ENCODE measurements at regions not wholly inside any gene's neighbourhood (a gene's known extent, or its start where the extent isn't known, plus 50 kb on each side); places are given as distances from the start of the nearest gene placed in this dataset.

DNA sequence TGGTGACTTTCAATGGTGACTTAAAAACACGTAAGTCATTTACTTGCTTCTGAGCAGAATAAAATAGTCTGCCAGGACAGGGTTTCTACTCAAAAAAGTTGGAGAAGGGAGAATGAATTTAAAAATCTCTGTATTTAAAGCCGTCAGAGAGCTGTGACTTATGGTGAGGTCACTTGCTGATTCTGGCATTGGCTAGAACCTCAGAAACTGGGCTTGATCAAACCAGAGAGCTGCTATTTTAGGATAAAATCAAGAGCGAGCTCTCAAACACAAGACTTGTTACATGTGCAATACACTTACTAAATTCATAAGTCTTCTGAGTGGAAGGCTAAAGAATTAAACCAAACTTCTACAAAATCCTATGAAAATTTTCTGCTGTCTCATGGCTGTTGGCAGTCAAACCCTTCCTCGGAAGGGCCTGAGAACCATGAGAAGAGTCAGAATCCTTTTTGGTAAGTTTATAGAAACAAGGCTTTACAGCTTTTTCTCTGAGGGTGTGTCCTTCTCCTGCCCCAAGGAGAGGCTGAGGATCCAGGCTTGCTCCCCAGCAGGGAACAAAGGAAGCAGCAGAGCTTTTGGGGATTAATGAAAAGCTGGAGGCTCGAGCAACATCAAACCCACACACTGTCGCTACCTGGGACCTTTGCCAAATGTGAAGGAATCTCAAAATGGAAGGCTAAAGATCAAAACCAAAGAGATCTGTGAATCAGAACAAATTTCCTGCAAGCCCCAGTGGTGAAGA lies 816.4 kb downstream of the SOCS6 start:
- Histone ChIP-seq H2AK5ac (ENCODE audit: low read length) (no peak overlapping the region), H3K36me3 (ENCODE audit: control insufficient read depth, insufficient read depth, low read length) (no peaks in the 10 kb centered on the region), H2BK5ac (ENCODE audit: low read length) (no peak overlapping the region), H3K4me2 (ENCODE audit: low read length) (no peak overlapping the region), H3K27me3 (ENCODE audit: insufficient read depth, low read length, poor library complexity) (no peaks in the 10 kb centered on the region), H2BK120ac (ENCODE audit: low read depth, low read length) (no peak overlapping the region), H4K8ac (ENCODE audit: low read depth, low read length) (no peak overlapping the region), H4K5ac (ENCODE audit: low read length) (no peak overlapping the region), H3K79me1 (ENCODE audit: low read length) (no peaks in the 10 kb centered on the region), H3K23ac (ENCODE audit: low read length) (no peak overlapping the region), H3K27ac (ENCODE audit: low read depth, low read length) (no peak overlapping the region), H3K4me1 (ENCODE audit: control insufficient read depth, low read depth, low read length) (no peaks in the 10 kb centered on the region), H3K79me2 (ENCODE audit: control insufficient read depth, insufficient read depth, low read length) (no peaks in the 10 kb centered on the region), H2BK15ac (replicated peaks; ENCODE audit: low read depth) (no peak overlapping the region), H3K4ac (ENCODE audit: low read depth, low read length) (no peak overlapping the region), H3K56ac (ENCODE audit: low read length) (no peak overlapping the region), H3K4me3 (ENCODE audit: low read length) (no peak overlapping the region), H3K18ac (ENCODE audit: low read length) (no peak overlapping the region), H3K9ac (ENCODE audit: low read length) (no peak overlapping the region)
- no CpG with 5 or more reads among the region's 6 CpGs for WGBS (ENCODE audit: extremely low coverage, insufficient coverage, low lambda C conversion rate)
- DNase-seq, result no peak

DNA sequence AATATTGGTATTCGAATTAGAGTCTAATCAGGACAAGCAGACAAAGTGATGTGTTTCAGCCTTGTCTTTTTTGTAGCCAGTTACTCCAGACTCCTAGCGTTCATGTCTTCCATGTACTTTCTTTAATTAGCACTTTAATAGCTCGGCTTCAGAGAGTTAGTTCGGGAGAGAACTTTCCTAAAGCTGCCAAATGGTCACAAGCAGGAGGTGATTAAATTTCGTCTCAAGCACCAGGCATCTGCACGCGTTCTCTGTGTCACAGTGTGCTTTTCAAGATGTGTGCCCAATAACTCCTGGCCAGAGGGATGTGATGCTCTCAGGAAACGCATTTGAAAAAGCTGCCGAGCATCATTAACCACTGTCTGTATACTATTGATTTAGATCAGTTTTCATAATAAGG lies 790.8 kb downstream of the SOCS6 start:
- H3K23ac ChIP-seq (ENCODE audit: low read length), result no peak overlapping the region
- H3K79me1 ChIP-seq (ENCODE audit: low read length), result no peaks in the 10 kb centered on the region
- H3K18ac ChIP-seq (ENCODE audit: low read length), result no peak overlapping the region
- no peaks in the 10 kb centered on the region for H3K4me1 ChIP-seq (ENCODE audit: control insufficient read depth, low read depth, low read length)
- no peak overlapping the region for H4K8ac ChIP-seq (ENCODE audit: low read depth, low read length)
- DNase-seq, result no peak
- no peak overlapping the region for H2AK5ac ChIP-seq (ENCODE audit: low read length)
- WGBS (ENCODE audit: extremely low coverage, insufficient coverage, low lambda C conversion rate), result no CpG with 5 or more reads among the region's 9 CpGs
- H2BK5ac ChIP-seq (ENCODE audit: low read length), result no peak overlapping the region
- no peak overlapping the region for H3K27ac ChIP-seq (ENCODE audit: low read depth, low read length)
- H3K4me2 ChIP-seq (ENCODE audit: low read length), result no peak overlapping the region
- no peak overlapping the region for H2BK120ac ChIP-seq (ENCODE audit: low read depth, low read length)
- no peak overlapping the region for H3K4ac ChIP-seq (ENCODE audit: low read depth, low read length)
- no peak overlapping the region for H3K4me3 ChIP-seq (ENCODE audit: low read length)
- H3K79me2 ChIP-seq (ENCODE audit: control insufficient read depth, insufficient read depth, low read length), result no peaks in the 10 kb centered on the region
- H2BK15ac ChIP-seq (replicated peaks; ENCODE audit: low read depth), result no peak overlapping the region
- H3K36me3 ChIP-seq (ENCODE audit: control insufficient read depth, insufficient read depth, low read length), result no peaks in the 10 kb centered on the region
- H3K9ac ChIP-seq (ENCODE audit: low read length), result no peak overlapping the region
- no peak overlapping the region for H4K5ac ChIP-seq (ENCODE audit: low read length)
- H3K27me3 ChIP-seq (ENCODE audit: insufficient read depth, low read length, poor library complexity), result no peaks in the 10 kb centered on the region
- no peak overlapping the region for H3K56ac ChIP-seq (ENCODE audit: low read length)

DNA sequence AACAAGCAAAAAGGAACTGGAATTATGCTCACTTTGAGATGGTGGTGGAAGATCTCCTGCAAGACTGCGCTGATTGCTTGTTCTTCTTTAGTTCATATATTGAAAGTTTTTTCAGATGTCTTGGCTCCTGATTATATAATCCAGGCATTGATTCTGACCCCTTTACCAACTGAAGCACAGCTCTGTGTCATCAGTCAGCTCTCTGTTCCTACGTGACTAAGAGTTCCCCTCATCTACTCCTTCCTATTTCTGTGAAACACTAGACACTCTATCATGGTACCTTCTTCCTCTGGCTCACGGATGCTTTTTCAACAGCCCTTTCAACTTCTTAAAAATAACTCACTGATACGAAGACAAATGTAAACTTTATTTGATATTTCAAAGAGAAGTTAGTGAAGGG lies 788.6 kb downstream of the SOCS6 start:
- H4K5ac ChIP-seq (ENCODE audit: low read length), result no peak overlapping the region

DNA sequence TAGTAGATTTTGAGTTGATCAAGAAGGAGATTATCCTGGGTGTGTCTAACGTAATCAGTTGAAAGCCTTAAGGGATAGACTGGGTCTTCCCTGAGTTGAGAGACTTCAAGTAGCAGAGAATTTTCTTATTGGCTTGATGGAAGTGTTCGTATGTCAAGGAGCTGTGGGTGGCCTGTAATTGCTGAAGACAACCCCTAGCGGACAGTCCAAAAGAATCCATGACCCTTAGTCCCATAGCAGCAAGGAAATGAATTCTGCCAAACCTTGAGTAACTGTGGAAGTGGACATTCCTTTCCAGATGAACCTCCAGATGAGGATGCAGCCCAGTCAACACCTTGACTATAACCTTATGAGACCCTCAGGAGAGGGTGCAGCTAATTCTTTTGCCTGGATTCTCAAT lies 786.3 kb downstream of the SOCS6 start:
- peak; percentile 22 for DNase-seq
- H2BK120ac ChIP-seq (ENCODE audit: low read depth, low read length), result no peak overlapping the region
- H3K9ac ChIP-seq (ENCODE audit: low read length), result no peak overlapping the region
- no peak overlapping the region for H3K27ac ChIP-seq (ENCODE audit: low read depth, low read length)
- no peaks in the 10 kb centered on the region for H3K79me2 ChIP-seq (ENCODE audit: control insufficient read depth, insufficient read depth, low read length)
- no peak overlapping the region for H3K23ac ChIP-seq (ENCODE audit: low read length)
- H2BK5ac ChIP-seq (ENCODE audit: low read length), result no peak overlapping the region
- no peak overlapping the region for H3K4me3 ChIP-seq (ENCODE audit: low read length)
- H4K8ac ChIP-seq (ENCODE audit: low read depth, low read length), result no peak overlapping the region
- no peak overlapping the region for H3K4ac ChIP-seq (ENCODE audit: low read depth, low read length)
- no peaks in the 10 kb centered on the region for H3K36me3 ChIP-seq (ENCODE audit: control insufficient read depth, insufficient read depth, low read length)
- no peak overlapping the region for H4K5ac ChIP-seq (ENCODE audit: low read length)
- H3K18ac ChIP-seq (ENCODE audit: low read length), result no peak overlapping the region
- H3K79me1 ChIP-seq (ENCODE audit: low read length), result no peaks in the 10 kb centered on the region
- H2BK15ac ChIP-seq (replicated peaks; ENCODE audit: low read depth), result no peak overlapping the region
- WGBS (ENCODE audit: extremely low coverage, insufficient coverage, low lambda C conversion rate), result no CpG with 5 or more reads among the region's 3 CpGs
- H2AK5ac ChIP-seq (ENCODE audit: low read length), result no peak overlapping the region
- H3K4me1 ChIP-seq (ENCODE audit: control insufficient read depth, low read depth, low read length), result no peaks in the 10 kb centered on the region
- no peak overlapping the region for H3K4me2 ChIP-seq (ENCODE audit: low read length)
- H3K56ac ChIP-seq (ENCODE audit: low read length), result no peak overlapping the region
- no peaks in the 10 kb centered on the region for H3K27me3 ChIP-seq (ENCODE audit: insufficient read depth, low read length, poor library complexity)

More for the DNA sequence above, 788.6 kb downstream of the SOCS6 start:
- Histone ChIP-seq H3K79me2 (ENCODE audit: control insufficient read depth, insufficient read depth, low read length) (no peaks in the 10 kb centered on the region), H2BK5ac (ENCODE audit: low read length) (no peak overlapping the region), H4K8ac (ENCODE audit: low read depth, low read length) (no peak overlapping the region), H3K9ac (ENCODE audit: low read length) (no peak overlapping the region), H3K4me3 (ENCODE audit: low read length) (no peak overlapping the region), H2BK120ac (ENCODE audit: low read depth, low read length) (no peak overlapping the region), H2AK5ac (ENCODE audit: low read length) (no peak overlapping the region), H3K56ac (ENCODE audit: low read length) (no peak overlapping the region), H2BK15ac (replicated peaks; ENCODE audit: low read depth) (no peak overlapping the region), H3K18ac (ENCODE audit: low read length) (no peak overlapping the region), H3K23ac (ENCODE audit: low read length) (no peak overlapping the region), H3K4me1 (ENCODE audit: control insufficient read depth, low read depth, low read length) (no peaks in the 10 kb centered on the region), H3K36me3 (ENCODE audit: control insufficient read depth, insufficient read depth, low read length) (no peaks in the 10 kb centered on the region), H3K27ac (ENCODE audit: low read depth, low read length) (no peak overlapping the region), H3K4me2 (ENCODE audit: low read length) (no peak overlapping the region), H3K27me3 (ENCODE audit: insufficient read depth, low read length, poor library complexity) (no peaks in the 10 kb centered on the region), H3K79me1 (ENCODE audit: low read length) (no peaks in the 10 kb centered on the region), H3K4ac (ENCODE audit: low read depth, low read length) (no peak overlapping the region)
- WGBS (ENCODE audit: extremely low coverage, insufficient coverage, low lambda C conversion rate), result no CpG with 5 or more reads among the region's 4 CpGs
- no peak for DNase-seq

DNA sequence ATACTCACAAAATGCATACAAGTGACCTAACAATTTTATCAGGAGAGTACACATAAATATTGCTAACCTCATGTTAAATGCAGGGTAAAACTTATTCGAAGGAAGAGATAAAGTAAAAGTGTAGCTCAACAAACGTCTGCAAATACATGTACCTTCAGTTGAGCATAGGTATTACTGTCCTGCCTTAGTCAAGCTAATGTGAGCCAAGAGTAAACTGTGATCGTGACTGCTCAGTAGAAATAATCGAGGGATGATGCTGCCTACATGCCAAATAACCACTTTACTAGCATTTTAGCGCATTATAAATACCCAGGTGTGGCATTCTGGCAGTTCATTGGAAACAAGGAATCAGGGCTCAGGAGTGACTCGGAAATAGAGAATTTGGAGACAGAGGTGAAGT lies 779.5 kb downstream of the SOCS6 start:
- Histone ChIP-seq H2BK5ac (ENCODE audit: low read length) (no peak overlapping the region), H3K4me3 (ENCODE audit: low read length) (no peak overlapping the region), H3K4me2 (ENCODE audit: low read length) (no peak overlapping the region), H3K79me1 (ENCODE audit: low read length) (no peaks in the 10 kb centered on the region), H4K8ac (ENCODE audit: low read depth, low read length) (no peak overlapping the region), H3K4ac (ENCODE audit: low read depth, low read length) (no peak overlapping the region), H2BK15ac (replicated peaks; ENCODE audit: low read depth) (no peak overlapping the region), H3K56ac (ENCODE audit: low read length) (no peak overlapping the region), H2AK5ac (ENCODE audit: low read length) (no peak overlapping the region), H3K9ac (ENCODE audit: low read length) (no peak overlapping the region), H3K27ac (ENCODE audit: low read depth, low read length) (no peak overlapping the region), H3K4me1 (ENCODE audit: control insufficient read depth, low read depth, low read length) (no peaks in the 10 kb centered on the region), H3K79me2 (ENCODE audit: control insufficient read depth, insufficient read depth, low read length) (no peaks in the 10 kb centered on the region), H2BK120ac (ENCODE audit: low read depth, low read length) (no peak overlapping the region), H3K18ac (ENCODE audit: low read length) (no peak overlapping the region), H3K27me3 (ENCODE audit: insufficient read depth, low read length, poor library complexity) (no peaks in the 10 kb centered on the region), H3K23ac (ENCODE audit: low read length) (no peak overlapping the region), H3K36me3 (ENCODE audit: control insufficient read depth, insufficient read depth, low read length) (no peaks in the 10 kb centered on the region), H4K5ac (ENCODE audit: low read length) (no peak overlapping the region)
- WGBS (ENCODE audit: extremely low coverage, insufficient coverage, low lambda C conversion rate), result no CpG with 5 or more reads among the region's 6 CpGs
- DNase-seq, result no peak

DNA sequence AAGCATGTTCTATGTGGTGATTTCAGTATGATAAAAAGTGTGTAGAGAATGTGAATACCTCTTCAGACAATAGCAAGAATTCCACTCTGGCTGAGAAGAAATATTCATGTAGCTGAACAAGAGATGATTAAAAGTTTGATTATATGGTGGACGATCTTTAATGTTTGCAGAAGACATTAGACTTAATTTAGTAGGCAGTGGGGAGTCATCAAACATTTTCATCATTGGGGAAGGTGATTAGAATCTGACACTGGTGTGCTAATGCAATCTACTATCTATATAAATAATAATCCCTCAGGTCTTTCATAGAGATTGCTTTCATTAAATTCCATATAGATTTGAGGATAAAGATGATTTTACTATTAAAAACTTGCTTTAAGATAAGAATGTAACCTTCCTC lies 761.0 kb downstream of the SOCS6 start:
- H3K4me2 ChIP-seq (ENCODE audit: low read length), result no peak overlapping the region
- no peak overlapping the region for H2BK120ac ChIP-seq (ENCODE audit: low read depth, low read length)
- H3K23ac ChIP-seq (ENCODE audit: low read length), result no peak overlapping the region
- no peak overlapping the region for H3K4ac ChIP-seq (ENCODE audit: low read depth, low read length)
- H3K79me2 ChIP-seq (ENCODE audit: control insufficient read depth, insufficient read depth, low read length), result no peaks in the 10 kb centered on the region
- H3K27ac ChIP-seq (ENCODE audit: low read depth, low read length), result no peak overlapping the region
- no peaks in the 10 kb centered on the region for H3K79me1 ChIP-seq (ENCODE audit: low read length)
- no peak overlapping the region for H4K8ac ChIP-seq (ENCODE audit: low read depth, low read length)
- no peak overlapping the region for H4K5ac ChIP-seq (ENCODE audit: low read length)
- no peak overlapping the region for H3K4me3 ChIP-seq (ENCODE audit: low read length)
- no peaks in the 10 kb centered on the region for H3K36me3 ChIP-seq (ENCODE audit: control insufficient read depth, insufficient read depth, low read length)
- no peak overlapping the region for H3K56ac ChIP-seq (ENCODE audit: low read length)
- H2AK5ac ChIP-seq (ENCODE audit: low read length), result no peak overlapping the region
- no CpG with 5 or more reads among the region's 1 CpG for WGBS (ENCODE audit: extremely low coverage, insufficient coverage, low lambda C conversion rate)
- H3K18ac ChIP-seq (ENCODE audit: low read length), result no peak overlapping the region
- H2BK5ac ChIP-seq (ENCODE audit: low read length), result no peak overlapping the region
- no peak for DNase-seq
- H2BK15ac ChIP-seq (replicated peaks; ENCODE audit: low read depth), result no peak overlapping the region
- H3K9ac ChIP-seq (ENCODE audit: low read length), result no peak overlapping the region
- no peaks in the 10 kb centered on the region for H3K27me3 ChIP-seq (ENCODE audit: insufficient read depth, low read length, poor library complexity)
- no peaks in the 10 kb centered on the region for H3K4me1 ChIP-seq (ENCODE audit: control insufficient read depth, low read depth, low read length)
